Karpas-422 (cell line): ENCODE measurements at regions not wholly inside any gene's neighbourhood (a gene's known extent, or its start where the extent isn't known, plus 50 kb on each side); places are given as distances from the start of the nearest gene placed in this dataset.
"Not testable (repeated sequence)": the region's sequence is repeated elsewhere in the genome, so short reads cannot be mapped to it uniquely, and the experiment has no call there.

Source experiments
- DNase-seq: peaks from one replicate; pipeline ENCODE4 v3.0.0-alpha.2; 2015
- H2AFZ ChIP-seq: fragments of 200-600 bp; sonication (generic); 2 replicates; pipeline ENCODE4 v1.6.1; 2014; ENCODE audit warnings: antibody characterized with exemption, low read length, mixed read lengths
- H3K27ac ChIP-seq: fragments of 200-600 bp; sonication (generic); 2 replicates; pipeline ENCODE4 v1.5.1; 2014; ENCODE audit warnings: mild to moderate bottlenecking, low read length, moderate library complexity
- H3K27me3 ChIP-seq: fragments of 200-600 bp; sonication (generic); 2 replicates; pipeline ENCODE4 v1.6.1; 2014; ENCODE audit warnings: low read length, mixed read lengths
- H3K36me3 ChIP-seq: fragments of 200-600 bp; sonication (generic); 2 replicates; pipeline ENCODE4 v1.6.1; 2014; ENCODE audit warnings: low read length, mixed read lengths; ENCODE audit not compliant: insufficient read depth
- H3K4me1 ChIP-seq: fragments of 200-600 bp; sonication (generic); 2 replicates; pipeline ENCODE4 v1.6.1; 2014; ENCODE audit warnings: mild to moderate bottlenecking, low read length, mixed read lengths
- H3K4me2 ChIP-seq: fragments of 200-600 bp; sonication (generic); 2 replicates; pipeline ENCODE4 v1.6.1; 2014; ENCODE audit warnings: low read length, low read depth, mild to moderate bottlenecking; ENCODE audit not compliant: poor library complexity, severe bottlenecking
- H3K4me3 ChIP-seq: fragments of 200-600 bp; sonication (generic); 2 replicates; pipeline ENCODE4 v1.5.1; 2014; ENCODE audit warnings: mild to moderate bottlenecking, antibody characterized with exemption, low read length, mixed read lengths
- H3K79me2 ChIP-seq: fragments of 200-600 bp; sonication (generic); 2 replicates; pipeline ENCODE4 v1.6.1; 2014; ENCODE audit warnings: mild to moderate bottlenecking, low read length, mixed read lengths
- H3K9ac ChIP-seq: fragments of 200-600 bp; sonication (generic); 2 replicates; pipeline ENCODE4 v1.6.0; 2014; ENCODE audit warnings: low read length
- H3K9me2 ChIP-seq: fragments of 200-600 bp; sonication (generic), shearing (Covaris generic); replicated peaks from 2 replicates; pipeline ENCODE4 v1.6.0; 2014; ENCODE audit warnings: mild to moderate bottlenecking, low read length, moderate library complexity; ENCODE audit not compliant: insufficient read depth
- H3K9me3 ChIP-seq: fragments of 300-700, 200-600 bp; sonication (generic); 2 replicates; pipeline ENCODE4 v1.6.1; 2014; ENCODE audit warnings: low read length, mixed read lengths
- H4K20me1 ChIP-seq: fragments of 200-600 bp; sonication (generic); 2 replicates; pipeline ENCODE4 v1.6.1; 2014; ENCODE audit warnings: mild to moderate bottlenecking, antibody characterized with exemption, low read length, low read depth; ENCODE audit not compliant: insufficient read depth

DNA sequence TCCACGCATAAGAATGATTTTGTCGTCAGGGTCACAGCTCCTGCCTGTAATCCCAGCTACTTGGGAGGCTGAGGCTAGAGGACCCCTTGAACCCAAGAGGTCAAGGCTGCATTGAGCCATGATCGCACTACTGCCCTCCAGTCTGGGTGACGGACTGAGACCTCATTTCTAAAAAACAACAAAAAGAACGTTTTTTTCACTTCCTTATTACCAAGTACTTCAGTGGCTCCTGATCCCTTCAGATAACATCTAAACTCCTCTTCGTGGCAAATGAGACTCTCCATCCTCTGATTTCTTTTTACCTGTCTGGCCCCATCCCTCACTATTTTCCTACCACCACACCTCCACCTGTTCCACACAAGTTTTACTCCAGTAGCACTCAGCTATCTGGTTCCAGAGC lies 105.4 kb upstream of the TLK1 start:
- no peak for DNase-seq
- Histone ChIP-seq H3K4me2 (peak overlapping the region; percentile 13), H3K9me2 (no peaks in the 10 kb centered on the region), H4K20me1 (no peaks in the 10 kb centered on the region), H3K4me1 (peaks cover 12% of the 10 kb centered on the region), H3K27ac (no peak overlapping the region), H3K9ac (no peak overlapping the region), H3K9me3 (no peaks in the 10 kb centered on the region), H3K27me3 (no peaks in the 10 kb centered on the region), H3K36me3 (no peaks in the 10 kb centered on the region), H3K4me3 (no peak overlapping the region), H2AFZ (peak overlapping the region; percentile 58; the same call in 1 of the 2 replicates), H3K79me2 (no peaks in the 10 kb centered on the region)

- not testable (repeated sequence) for H3K27ac ChIP-seq, H3K79me2 ChIP-seq, H3K4me2 ChIP-seq, H3K27me3 ChIP-seq, H4K20me1 ChIP-seq, H3K9me2 ChIP-seq, H2AFZ ChIP-seq, H3K9ac ChIP-seq, H3K4me3 ChIP-seq, H3K9me3 ChIP-seq, DNase-seq, H3K36me3 ChIP-seq
- peaks cover 16% of the 10 kb centered on the region for H3K4me1 ChIP-seq
Measured at GRCh38 chr2:171261529-171261928, 100.8 kb upstream of the TLK1 start.

DNA sequence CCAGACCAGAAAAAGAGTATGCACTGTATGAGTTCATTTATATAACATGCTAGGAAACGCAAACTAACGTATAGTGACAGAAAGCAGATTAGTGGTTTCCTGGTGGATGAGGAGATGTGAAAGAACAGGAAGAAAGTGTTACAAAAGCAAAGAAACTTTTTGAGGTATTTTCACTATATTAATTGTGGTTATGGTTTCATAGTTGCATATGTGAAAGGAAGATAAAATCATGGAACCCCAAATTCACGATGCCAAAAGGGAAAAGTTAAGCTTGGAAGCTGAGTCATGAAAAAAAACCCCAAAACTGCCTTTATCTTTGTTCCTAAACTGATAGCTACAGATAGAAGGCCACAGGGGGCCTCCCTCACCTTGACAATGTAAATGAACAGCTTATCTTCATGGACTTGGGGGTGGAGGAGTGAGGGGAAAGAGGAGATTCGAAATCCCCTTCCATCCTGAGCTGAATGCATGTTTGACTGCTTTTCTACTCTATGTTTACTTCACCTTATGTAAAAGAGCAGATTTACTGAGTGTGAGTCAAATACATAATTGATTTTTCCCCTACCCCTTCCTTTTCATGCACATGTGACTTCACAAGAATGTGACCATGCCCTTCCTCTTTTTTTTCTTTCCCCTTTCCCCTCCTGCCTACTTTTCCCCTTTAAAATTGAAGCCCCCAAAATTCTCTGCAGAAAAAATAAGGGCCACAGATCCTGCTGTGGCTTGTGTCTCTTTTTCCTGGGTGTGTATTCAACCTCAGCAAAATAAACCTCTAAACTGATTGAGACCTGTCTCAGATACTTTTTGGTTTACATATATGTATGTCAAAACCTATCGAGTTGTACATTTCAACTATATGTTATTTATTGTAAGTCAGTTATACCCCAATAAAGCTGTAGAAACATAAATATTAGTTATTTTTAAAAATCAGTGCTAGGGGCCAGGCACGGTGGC lies 100.1 kb upstream of the TLK1 start:
- Histone ChIP-seq H3K9me2 (no peaks in the 10 kb centered on the region), H2AFZ (no peak overlapping the region), H3K4me1 (peaks cover 9% of the 10 kb centered on the region), H3K27me3 (no peaks in the 10 kb centered on the region), H3K36me3 (no peaks in the 10 kb centered on the region), H3K9me3 (no peaks in the 10 kb centered on the region), H4K20me1 (no peaks in the 10 kb centered on the region), H3K4me2 (no peak overlapping the region), H3K9ac (no peak overlapping the region), H3K79me2 (no peaks in the 10 kb centered on the region), H3K27ac (no peak overlapping the region), H3K4me3 (no peak overlapping the region)
- no peak for DNase-seq

DNA sequence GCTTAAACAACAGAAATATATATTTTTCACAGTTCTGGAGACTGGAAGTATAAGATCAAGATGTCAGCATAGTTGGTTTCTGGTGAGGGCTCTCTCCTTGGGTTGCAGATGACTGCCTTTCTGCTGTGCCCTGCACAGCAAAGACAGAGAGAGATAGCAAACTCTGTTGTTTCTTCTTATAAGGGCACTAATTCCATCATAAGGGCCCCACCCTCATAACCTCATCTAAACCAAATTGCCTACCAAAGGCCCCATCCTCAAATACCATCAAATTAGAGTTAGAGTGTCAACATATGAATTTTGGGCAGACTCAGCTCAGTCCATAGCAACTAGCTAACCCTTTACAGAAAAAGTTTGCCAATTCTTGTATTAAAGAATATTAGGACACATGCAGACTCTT lies 94.0 kb upstream of the TLK1 start:
- no peak overlapping the region for H2AFZ ChIP-seq
- no peaks in the 10 kb centered on the region for H3K9me2 ChIP-seq
- no peaks in the 10 kb centered on the region for H3K4me1 ChIP-seq
- peaks cover 8% of the 10 kb centered on the region for H3K9me3 ChIP-seq
- DNase-seq, result no peak
- H3K4me2 ChIP-seq, result no peak overlapping the region
- no peaks in the 10 kb centered on the region for H4K20me1 ChIP-seq
- no peaks in the 10 kb centered on the region for H3K79me2 ChIP-seq
- H3K9ac ChIP-seq, result no peak overlapping the region
- H3K27ac ChIP-seq, result no peak overlapping the region
- H3K4me3 ChIP-seq, result no peak overlapping the region
- H3K36me3 ChIP-seq, result no peaks in the 10 kb centered on the region
- no peaks in the 10 kb centered on the region; the same call in 1 of the 2 replicates for H3K27me3 ChIP-seq

DNA sequence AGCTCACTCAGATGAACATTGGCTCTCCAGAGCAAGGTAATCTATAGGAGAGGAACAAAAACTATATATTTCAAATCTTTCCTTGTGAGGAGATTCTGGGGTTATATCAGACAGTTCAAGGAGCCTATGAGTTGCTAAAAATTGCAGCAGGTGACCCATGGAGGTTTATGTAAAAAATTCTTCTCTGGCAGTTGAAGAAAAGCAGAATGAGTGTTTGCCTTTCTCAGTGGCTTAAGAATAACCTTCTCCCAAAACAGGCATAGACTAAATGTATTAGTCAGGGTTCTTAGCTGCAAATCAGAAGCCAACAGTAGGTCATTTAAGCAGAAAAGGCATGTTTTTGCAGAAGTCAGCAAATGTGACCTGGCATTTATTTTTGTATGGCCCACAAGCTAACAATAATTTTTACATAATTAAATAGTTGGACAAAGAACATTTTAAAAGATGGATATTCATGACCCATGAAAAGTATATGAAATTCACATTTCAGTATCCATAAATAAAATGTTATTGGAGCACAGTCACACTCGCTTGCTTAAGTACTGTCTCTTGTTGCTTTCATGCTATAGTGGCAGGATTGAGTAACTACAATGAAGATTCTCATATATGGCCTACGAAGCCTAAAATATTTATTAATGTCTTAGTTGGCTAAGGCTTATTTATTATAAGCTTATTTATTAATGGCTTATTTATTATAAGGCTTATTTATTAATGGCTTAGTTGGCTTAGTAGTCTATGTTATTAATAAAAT lies 93.4 kb upstream of the TLK1 start:
- no peak for DNase-seq
- Histone ChIP-seq H3K27ac (no peak overlapping the region), H3K79me2 (no peaks in the 10 kb centered on the region), H4K20me1 (no peaks in the 10 kb centered on the region), H3K4me3 (no peak overlapping the region), H3K9ac (no peak overlapping the region), H3K4me1 (no peaks in the 10 kb centered on the region), H3K9me3 (peaks cover 8% of the 10 kb centered on the region), H3K27me3 (no peaks in the 10 kb centered on the region; the same call in 1 of the 2 replicates), H3K4me2 (no peak overlapping the region), H3K36me3 (no peaks in the 10 kb centered on the region), H2AFZ (no peak overlapping the region), H3K9me2 (no peaks in the 10 kb centered on the region)

DNA sequence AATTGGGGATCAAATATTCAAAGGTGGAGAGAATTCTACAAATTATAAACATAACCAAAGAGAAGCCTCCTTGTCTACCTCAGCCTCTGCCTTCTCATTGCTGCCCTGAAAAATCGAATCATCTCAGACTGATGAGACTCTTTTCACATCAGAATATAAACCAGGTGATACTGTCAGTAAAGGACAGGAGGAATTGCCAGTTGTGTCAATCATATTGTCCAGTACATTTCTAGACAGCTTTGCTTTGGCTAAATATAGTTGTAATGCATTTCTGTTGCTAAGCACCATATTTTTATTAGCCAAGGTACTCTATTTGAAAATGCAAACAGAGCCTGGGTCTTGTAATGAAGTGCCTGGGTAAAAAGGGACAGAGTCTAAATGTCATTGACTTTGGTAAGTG lies 92.6 kb upstream of the TLK1 start:
- Histone ChIP-seq H3K4me3 (no peak overlapping the region), H3K4me1 (no peaks in the 10 kb centered on the region; the same call in 1 of the 2 replicates), H3K36me3 (no peaks in the 10 kb centered on the region), H3K9me3 (peaks cover 8% of the 10 kb centered on the region), H2AFZ (no peak overlapping the region), H3K9ac (no peak overlapping the region), H3K27me3 (no peaks in the 10 kb centered on the region; the same call in 1 of the 2 replicates), H4K20me1 (no peaks in the 10 kb centered on the region), H3K27ac (no peak overlapping the region), H3K79me2 (no peaks in the 10 kb centered on the region), H3K4me2 (no peak overlapping the region), H3K9me2 (no peaks in the 10 kb centered on the region)
- no peak for DNase-seq

DNA sequence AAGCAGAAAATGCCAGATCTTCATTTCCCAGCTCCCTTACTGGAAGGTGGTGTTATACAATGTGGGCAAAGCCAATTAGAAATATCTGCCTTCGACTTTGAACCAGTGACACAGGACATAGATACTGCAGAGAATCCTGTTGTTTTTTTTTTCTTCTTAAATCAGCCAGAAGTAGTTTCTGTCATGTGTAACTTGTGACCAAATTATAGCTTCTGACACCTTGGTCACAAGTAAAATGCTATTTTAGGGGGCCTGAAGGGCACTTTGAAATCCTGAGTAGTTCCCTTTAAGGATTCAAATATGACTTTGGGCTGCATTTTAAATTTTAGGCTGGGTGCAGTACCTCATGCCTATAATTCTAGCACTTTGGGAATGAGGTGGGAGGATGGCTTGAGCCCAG lies 89.0 kb upstream of the TLK1 start:
- no peak overlapping the region for H3K27ac ChIP-seq
- H3K79me2 ChIP-seq, result no peaks in the 10 kb centered on the region
- no peak overlapping the region for H2AFZ ChIP-seq
- H3K9ac ChIP-seq, result no peak overlapping the region
- H3K9me2 ChIP-seq, result no peaks in the 10 kb centered on the region
- peaks cover 5% of the 10 kb centered on the region for H3K4me1 ChIP-seq
- H3K4me3 ChIP-seq, result no peak overlapping the region
- H4K20me1 ChIP-seq, result no peaks in the 10 kb centered on the region
- peaks cover 4% of the 10 kb centered on the region for H3K9me3 ChIP-seq
- H3K4me2 ChIP-seq, result no peak overlapping the region
- no peak for DNase-seq
- H3K36me3 ChIP-seq, result no peaks in the 10 kb centered on the region
- H3K27me3 ChIP-seq, result no peaks in the 10 kb centered on the region; the same call in 1 of the 2 replicates
